ENCODE measurements at regions not wholly inside any gene's neighbourhood (a gene's known extent, or its start where the extent isn't known, plus 50 kb on each side); places are given as distances from the start of the nearest gene placed in this dataset.

DNA sequence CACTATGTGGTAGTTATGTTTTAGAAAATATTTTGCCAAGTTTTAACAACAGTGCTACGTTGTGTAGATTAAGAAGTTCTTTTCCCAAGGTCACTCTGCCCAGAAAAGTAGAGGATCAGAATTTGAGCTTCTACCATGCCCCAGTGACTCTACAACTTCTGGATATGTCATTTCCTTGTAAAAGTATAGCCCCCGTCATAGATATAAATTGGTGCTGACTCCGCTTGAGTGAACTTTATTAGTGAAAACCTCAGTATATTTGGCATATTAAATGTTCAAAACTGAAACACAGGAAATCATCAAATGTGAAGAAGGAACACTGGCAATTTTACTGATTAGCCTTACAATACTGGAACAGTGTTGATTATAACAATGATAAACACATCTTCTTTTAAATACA is 256.7 kb upstream of the UBE2E3 start:
- no peaks in the 10 kb centered on the region for H3K9me3 Mint-ChIP-seq
- no peaks in the 10 kb centered on the region for H3K36me3 Mint-ChIP-seq (ENCODE audit: insufficient read depth)
- H3K4me1 Mint-ChIP-seq: no peaks in the 10 kb centered on the region
- peaks cover 40% of the 10 kb centered on the region for H3K27me3 Mint-ChIP-seq
- no peak overlapping the region for H3K27ac Mint-ChIP-seq (ENCODE audit: low read depth)
- ATAC-seq (replicated peaks; ENCODE audit: extremely low read depth, poor library complexity, severe bottlenecking) (no peak), DNase-seq (ENCODE audit: low spot score in 2 of 2) (no peak)
- H3K4me3 Mint-ChIP-seq: no peak overlapping the region

DNA sequence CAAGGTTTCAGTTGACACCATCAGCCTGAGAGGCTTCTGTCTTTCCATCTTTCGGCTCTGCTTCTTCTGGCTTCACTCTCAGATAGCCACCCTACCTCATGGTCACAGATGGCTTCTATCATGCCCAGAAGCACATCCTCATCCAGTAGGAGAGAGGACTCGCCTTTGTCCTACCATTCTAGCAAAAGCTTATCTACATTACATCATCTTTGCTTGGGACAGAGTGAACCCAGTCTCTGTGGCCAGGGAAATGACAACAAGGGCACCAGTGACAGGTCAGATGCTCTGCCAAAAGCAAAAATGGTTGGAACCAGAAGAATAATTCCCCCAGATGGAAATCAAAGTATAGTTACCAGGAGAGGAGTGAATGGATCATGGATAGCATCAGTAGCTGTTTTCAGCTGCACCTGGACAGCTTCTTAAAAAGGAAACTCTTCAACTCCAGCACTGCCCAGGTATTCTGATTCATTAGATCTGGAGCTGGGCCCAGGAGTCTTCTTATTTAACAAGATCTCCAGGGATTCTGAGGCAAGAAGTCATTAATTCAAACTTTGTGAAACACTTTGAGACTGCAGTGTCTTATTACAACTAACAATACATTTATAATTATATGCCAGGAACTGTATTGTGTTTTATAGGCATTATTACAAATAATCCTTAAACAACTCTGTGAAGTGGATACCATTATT is 257.7 kb upstream of the UBE2E3 start:
- Mint-ChIP-seq H3K9me3 (no peaks in the 10 kb centered on the region), H3K27ac (ENCODE audit: low read depth) (no peak overlapping the region), H3K4me3 (no peak overlapping the region), H3K27me3 (peaks cover 30% of the 10 kb centered on the region), H3K36me3 (ENCODE audit: insufficient read depth) (no peaks in the 10 kb centered on the region), H3K4me1 (no peaks in the 10 kb centered on the region)
- DNase-seq (ENCODE audit: low spot score in 2 of 2): no peak
- ATAC-seq (replicated peaks; ENCODE audit: extremely low read depth, poor library complexity, severe bottlenecking): no peak

- Mint-ChIP-seq H3K27ac (ENCODE audit: low read depth) (no peak overlapping the region), H3K4me3 (no peak overlapping the region), H3K36me3 (ENCODE audit: insufficient read depth) (no peaks in the 10 kb centered on the region), H3K9me3 (no peaks in the 10 kb centered on the region), H3K4me1 (no peaks in the 10 kb centered on the region), H3K27me3 (peaks cover 32% of the 10 kb centered on the region)
- ATAC-seq (replicated peaks; ENCODE audit: extremely low read depth, poor library complexity, severe bottlenecking) (no peak), DNase-seq (ENCODE audit: low spot score in 2 of 2) (no peak)
These were observed 259.6 kb upstream of the UBE2E3 start for GRCh38 chr2:180720829-180721228.

- DNase-seq (ENCODE audit: low spot score in 2 of 2): no peak
- Mint-ChIP-seq H3K36me3 (ENCODE audit: insufficient read depth) (no peaks in the 10 kb centered on the region), H3K4me3 (no peak overlapping the region), H3K27ac (ENCODE audit: low read depth) (no peak overlapping the region), H3K9me3 (no peaks in the 10 kb centered on the region), H3K4me1 (no peaks in the 10 kb centered on the region), H3K27me3 (peaks cover 64% of the 10 kb centered on the region)
- no peak for ATAC-seq (replicated peaks; ENCODE audit: extremely low read depth, poor library complexity, severe bottlenecking)
These were observed 262.8 kb upstream of the UBE2E3 start for GRCh38 chr2:180717588-180717987.

DNA sequence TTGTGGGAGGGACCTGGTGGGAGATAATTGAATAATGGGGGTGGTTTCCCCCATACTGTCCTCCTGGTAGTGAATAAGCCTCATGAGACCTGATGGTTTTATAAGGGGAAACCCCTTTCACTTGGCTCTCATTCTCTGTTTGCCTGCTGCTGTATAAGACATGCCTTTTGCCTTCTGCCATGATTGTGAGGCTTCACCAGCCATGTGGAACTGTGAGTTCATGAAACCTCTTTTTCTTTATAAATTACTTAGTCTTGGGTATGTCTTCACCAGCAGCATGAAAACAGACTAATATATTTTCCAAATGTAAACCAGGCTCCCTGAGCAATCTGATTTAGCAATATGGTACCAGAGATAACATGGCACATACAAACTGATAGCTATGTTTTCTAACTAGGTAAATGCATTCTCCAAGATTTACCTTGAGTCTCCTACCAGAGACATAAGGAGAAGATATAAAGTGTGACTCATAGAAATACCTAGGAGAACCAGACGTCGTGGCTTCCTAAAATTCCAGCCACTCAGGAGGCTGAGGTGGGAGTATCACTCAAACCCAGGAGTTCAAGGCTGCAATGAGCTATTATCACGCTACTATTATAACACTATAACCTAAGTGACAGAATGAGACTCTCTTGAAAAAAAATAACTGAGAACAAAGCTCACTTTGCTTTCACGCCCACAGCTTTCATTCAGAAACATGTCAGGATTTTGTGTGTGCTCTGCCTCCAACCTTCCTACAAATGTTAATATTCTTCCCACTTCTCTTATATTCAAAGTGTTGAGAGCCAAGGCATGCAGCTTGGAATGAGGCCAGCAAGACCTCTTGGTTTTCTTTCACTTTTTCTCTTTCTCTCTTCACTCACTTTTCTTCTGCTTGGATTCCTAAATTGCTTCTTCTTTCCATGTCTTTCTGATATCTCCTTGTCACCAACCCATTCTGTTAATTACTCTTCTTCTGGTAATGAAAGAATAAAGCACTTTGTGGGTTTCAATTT is 263.9 kb upstream of the UBE2E3 start:
- no peak for ATAC-seq (replicated peaks; ENCODE audit: extremely low read depth, poor library complexity, severe bottlenecking)
- no peaks in the 10 kb centered on the region for H3K36me3 Mint-ChIP-seq (ENCODE audit: insufficient read depth)
- H3K27ac Mint-ChIP-seq (ENCODE audit: low read depth): no peak overlapping the region
- H3K4me3 Mint-ChIP-seq: no peak overlapping the region
- H3K4me1 Mint-ChIP-seq: no peaks in the 10 kb centered on the region
- no peaks in the 10 kb centered on the region for H3K9me3 Mint-ChIP-seq
- peaks cover 68% of the 10 kb centered on the region for H3K27me3 Mint-ChIP-seq
- DNase-seq (ENCODE audit: low spot score in 2 of 2): no peak

DNA sequence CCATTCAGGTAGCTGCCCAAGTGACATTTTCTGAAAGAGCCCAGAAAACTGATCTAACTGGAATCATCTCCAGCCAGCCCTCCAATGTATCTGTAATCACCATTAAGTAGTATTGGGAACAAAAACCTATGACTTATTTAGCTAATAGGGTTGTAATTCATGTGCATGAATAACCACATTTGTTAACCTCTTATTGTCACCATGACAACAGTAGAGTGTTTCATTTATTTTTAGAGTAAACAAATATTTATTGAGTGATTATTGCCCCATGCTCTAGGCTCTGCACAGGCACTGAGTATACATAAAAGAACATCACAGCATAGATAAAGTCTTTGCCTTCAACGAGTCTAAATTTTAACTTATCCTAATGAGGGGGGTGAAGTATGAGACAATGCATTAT is 265.4 kb upstream of the UBE2E3 start:
- Mint-ChIP-seq H3K4me3 (no peak overlapping the region), H3K36me3 (ENCODE audit: insufficient read depth) (no peaks in the 10 kb centered on the region), H3K27me3 (peaks cover 55% of the 10 kb centered on the region), H3K4me1 (no peaks in the 10 kb centered on the region), H3K9me3 (no peaks in the 10 kb centered on the region), H3K27ac (ENCODE audit: low read depth) (no peak overlapping the region)
- DNase-seq (ENCODE audit: low spot score in 2 of 2) (no peak), ATAC-seq (replicated peaks; ENCODE audit: extremely low read depth, poor library complexity, severe bottlenecking) (no peak)

GRCh38 chr2:180709392-180710145 is 270.8 kb upstream of the UBE2E3 start:
- Mint-ChIP-seq H3K36me3 (ENCODE audit: insufficient read depth) (no peaks in the 10 kb centered on the region), H3K4me3 (no peak overlapping the region), H3K27ac (ENCODE audit: low read depth) (no peak overlapping the region), H3K9me3 (no peaks in the 10 kb centered on the region), H3K4me1 (no peaks in the 10 kb centered on the region), H3K27me3 (peaks cover 26% of the 10 kb centered on the region)
- ATAC-seq (replicated peaks; ENCODE audit: extremely low read depth, poor library complexity, severe bottlenecking) (no peak), DNase-seq (ENCODE audit: low spot score in 2 of 2) (no peak)

- H3K27me3 Mint-ChIP-seq: peaks cover 9% of the 10 kb centered on the region
- DNase-seq (ENCODE audit: low spot score in 2 of 2) (no peak), ATAC-seq (replicated peaks; ENCODE audit: extremely low read depth, poor library complexity, severe bottlenecking) (no peak)
- H3K4me1 Mint-ChIP-seq: no peaks in the 10 kb centered on the region
- H3K27ac Mint-ChIP-seq (ENCODE audit: low read depth): no peak overlapping the region
- no peaks in the 10 kb centered on the region for H3K36me3 Mint-ChIP-seq (ENCODE audit: insufficient read depth)
- no peaks in the 10 kb centered on the region for H3K9me3 Mint-ChIP-seq
- H3K4me3 Mint-ChIP-seq: no peak overlapping the region
These were observed 272.6 kb upstream of the UBE2E3 start for GRCh38 chr2:180707884-180708205.

DNA sequence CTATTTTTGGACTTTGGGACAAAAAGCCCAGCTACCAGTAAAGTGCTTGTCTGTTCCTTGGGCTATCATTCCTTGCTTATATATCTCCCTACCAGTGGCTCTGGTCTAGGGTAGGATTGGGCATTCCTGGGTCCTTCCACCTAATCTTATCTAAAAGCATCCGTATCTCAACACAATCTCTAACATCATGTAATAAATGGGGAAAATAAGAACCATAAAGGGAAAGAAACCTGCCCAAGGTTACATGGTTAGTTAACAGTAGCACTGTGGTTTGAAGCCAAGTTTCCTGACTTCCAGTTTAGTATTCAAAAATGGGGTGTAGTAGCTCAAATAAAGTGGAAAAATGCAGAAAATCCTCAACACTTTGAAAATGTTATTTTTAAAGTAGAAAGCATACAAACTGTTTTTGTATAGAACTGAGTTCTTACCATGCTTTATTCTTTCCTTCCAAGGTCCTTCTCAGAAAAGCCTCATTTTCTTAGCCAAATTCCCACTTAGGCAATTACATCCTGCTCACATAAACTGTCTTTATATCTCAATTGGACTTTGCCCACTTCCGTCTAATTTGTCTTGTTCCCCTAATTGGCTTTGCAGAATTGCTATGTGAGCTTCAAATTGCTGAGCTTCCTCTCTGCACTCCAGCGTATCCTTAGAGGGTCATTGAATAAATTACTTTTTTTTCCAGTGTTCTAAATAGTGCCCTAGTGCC is 273.1 kb upstream of the UBE2E3 start:
- DNase-seq (ENCODE audit: low spot score in 2 of 2) (no peak), ATAC-seq (replicated peaks; ENCODE audit: extremely low read depth, poor library complexity, severe bottlenecking) (no peak)
- Mint-ChIP-seq H3K4me1 (no peaks in the 10 kb centered on the region), H3K4me3 (no peak overlapping the region), H3K36me3 (ENCODE audit: insufficient read depth) (no peaks in the 10 kb centered on the region), H3K27me3 (peaks cover 3% of the 10 kb centered on the region), H3K27ac (ENCODE audit: low read depth) (no peak overlapping the region), H3K9me3 (no peaks in the 10 kb centered on the region)

DNA sequence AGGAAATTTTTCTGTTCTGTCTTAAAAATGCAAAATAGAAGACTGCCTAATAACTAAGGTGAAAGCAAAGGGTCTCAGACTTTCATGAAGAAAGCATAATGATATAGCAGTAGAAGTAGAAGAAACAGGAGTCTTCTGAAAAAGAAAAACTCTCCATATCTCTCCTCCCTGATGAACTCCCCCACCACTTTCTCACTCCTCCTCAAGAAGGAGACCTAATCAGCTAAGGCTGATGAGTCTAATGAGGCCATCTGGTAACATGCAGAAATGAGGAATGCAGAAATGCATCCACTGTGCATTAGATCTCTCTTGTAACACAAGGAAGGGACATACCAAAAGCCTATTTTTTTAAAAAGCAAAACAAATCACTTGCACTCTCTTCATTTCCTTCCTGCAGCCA is 273.7 kb upstream of the UBE2E3 start:
- Mint-ChIP-seq H3K36me3 (ENCODE audit: insufficient read depth) (no peaks in the 10 kb centered on the region), H3K4me3 (no peak overlapping the region), H3K27ac (ENCODE audit: low read depth) (no peak overlapping the region), H3K4me1 (no peaks in the 10 kb centered on the region), H3K27me3 (no peaks in the 10 kb centered on the region), H3K9me3 (no peaks in the 10 kb centered on the region)
- DNase-seq (ENCODE audit: low spot score in 2 of 2) (no peak), ATAC-seq (replicated peaks; ENCODE audit: extremely low read depth, poor library complexity, severe bottlenecking) (no peak)

DNA sequence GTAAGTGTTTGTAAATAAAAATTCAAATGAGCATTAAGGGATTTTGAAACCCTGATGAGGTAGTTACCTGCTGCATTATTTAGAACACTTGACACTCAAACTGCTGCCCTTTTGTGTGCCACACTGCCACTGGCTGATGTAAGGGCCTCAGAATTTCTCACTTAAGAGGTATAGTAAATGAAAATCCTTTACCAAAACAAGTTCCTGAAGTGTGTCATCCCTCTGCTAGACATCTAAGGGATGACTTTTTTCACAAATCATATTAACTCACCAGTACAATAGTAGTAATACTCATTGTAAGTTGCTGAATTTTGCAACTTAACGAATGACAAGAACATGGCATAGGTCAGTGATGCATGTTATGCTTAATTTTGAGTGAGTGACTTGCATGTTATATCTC is 274.9 kb upstream of the UBE2E3 start:
- no peak overlapping the region for H3K27ac Mint-ChIP-seq (ENCODE audit: low read depth)
- DNase-seq (ENCODE audit: low spot score in 2 of 2) (no peak), ATAC-seq (replicated peaks; ENCODE audit: extremely low read depth, poor library complexity, severe bottlenecking) (no peak)
- no peaks in the 10 kb centered on the region for H3K36me3 Mint-ChIP-seq (ENCODE audit: insufficient read depth)
- no peak overlapping the region for H3K4me3 Mint-ChIP-seq
- H3K27me3 Mint-ChIP-seq: no peaks in the 10 kb centered on the region
- H3K4me1 Mint-ChIP-seq: no peaks in the 10 kb centered on the region
- H3K9me3 Mint-ChIP-seq: no peaks in the 10 kb centered on the region

- ATAC-seq (replicated peaks; ENCODE audit: extremely low read depth, poor library complexity, severe bottlenecking) (no peak), DNase-seq (ENCODE audit: low spot score in 2 of 2) (no peak)
- H3K36me3 Mint-ChIP-seq (ENCODE audit: insufficient read depth): no peaks in the 10 kb centered on the region
- no peak overlapping the region for H3K27ac Mint-ChIP-seq (ENCODE audit: low read depth)
- no peak overlapping the region for H3K4me3 Mint-ChIP-seq
- no peaks in the 10 kb centered on the region for H3K4me1 Mint-ChIP-seq
- no peaks in the 10 kb centered on the region for H3K9me3 Mint-ChIP-seq
- H3K27me3 Mint-ChIP-seq: no peaks in the 10 kb centered on the region
These were observed 275.3 kb upstream of the UBE2E3 start for GRCh38 chr2:180705122-180705521.

Data from central memory CD8-positive, alpha-beta T cell (primary cell).